Astrocyte (in vitro differentiated cells and primary cell): ENCODE measurements at regions not wholly inside any gene's neighbourhood (a gene's known extent, or its start where the extent isn't known, plus 50 kb on each side); places are given as distances from the start of the nearest gene placed in this dataset.

ENCODE experiments used
- EZH2 ChIP-seq: IDR thresholded peaks from 2 replicates; pipeline ENCODE4 v1.6.1; 2012; ENCODE audit warnings: mild to moderate bottlenecking, low read length, inconsistent platforms; ENCODE audit not compliant: insufficient read depth
- TF ChIP-seq, protein P1 (sequence below): IDR thresholded peaks from 2 replicates; pipeline ENCODE4 v1.5.1; 2011; ENCODE audit warnings: low read depth, mild to moderate bottlenecking, inconsistent platforms, low read length, moderate library complexity; ENCODE audit not compliant: insufficient read depth

DNA sequence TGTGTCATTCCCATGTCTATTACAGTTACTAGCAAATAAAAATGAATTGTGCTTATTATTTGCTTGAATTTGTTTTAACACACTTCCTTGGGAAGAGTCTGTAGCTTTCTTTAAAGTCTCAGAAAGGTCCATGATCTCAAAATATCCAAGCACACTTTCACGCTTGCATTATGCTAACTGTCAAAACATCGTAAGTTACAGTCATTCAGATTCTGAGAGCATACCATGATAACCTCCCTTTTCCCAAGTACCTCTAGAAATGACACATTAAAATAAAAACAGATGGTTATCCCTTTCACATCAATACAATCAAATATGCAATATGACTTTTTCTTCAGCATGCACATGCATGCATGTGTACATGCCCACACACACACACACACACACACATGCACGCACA is 1044.4 kb upstream of the MAP3K7 start:
- no peak for TF ChIP-seq EZH2
- TF ChIP-seq, protein P1, sequence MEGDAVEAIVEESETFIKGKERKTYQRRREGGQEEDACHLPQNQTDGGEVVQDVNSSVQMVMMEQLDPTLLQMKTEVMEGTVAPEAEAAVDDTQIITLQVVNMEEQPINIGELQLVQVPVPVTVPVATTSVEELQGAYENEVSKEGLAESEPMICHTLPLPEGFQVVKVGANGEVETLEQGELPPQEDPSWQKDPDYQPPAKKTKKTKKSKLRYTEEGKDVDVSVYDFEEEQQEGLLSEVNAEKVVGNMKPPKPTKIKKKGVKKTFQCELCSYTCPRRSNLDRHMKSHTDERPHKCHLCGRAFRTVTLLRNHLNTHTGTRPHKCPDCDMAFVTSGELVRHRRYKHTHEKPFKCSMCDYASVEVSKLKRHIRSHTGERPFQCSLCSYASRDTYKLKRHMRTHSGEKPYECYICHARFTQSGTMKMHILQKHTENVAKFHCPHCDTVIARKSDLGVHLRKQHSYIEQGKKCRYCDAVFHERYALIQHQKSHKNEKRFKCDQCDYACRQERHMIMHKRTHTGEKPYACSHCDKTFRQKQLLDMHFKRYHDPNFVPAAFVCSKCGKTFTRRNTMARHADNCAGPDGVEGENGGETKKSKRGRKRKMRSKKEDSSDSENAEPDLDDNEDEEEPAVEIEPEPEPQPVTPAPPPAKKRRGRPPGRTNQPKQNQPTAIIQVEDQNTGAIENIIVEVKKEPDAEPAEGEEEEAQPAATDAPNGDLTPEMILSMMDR: no peak
